ENCODE measurements at regions not wholly inside any gene's neighbourhood (a gene's known extent, or its start where the extent isn't known, plus 50 kb on each side); places are given as distances from the start of the nearest gene placed in this dataset.

GRCh38 chr11:33457948-33458347 is 200.8 kb downstream of the HIPK3 start:
- no peak for DNase-seq
- H3K27ac ChIP-seq: no peak overlapping the region
- H3K4me1 ChIP-seq: no peaks in the 10 kb centered on the region
- intact Hi-C loops (cut with DNase I): no loop called here
- ATAC-seq: no peak
- 95 to 98% (median 95%) methylated on average over 5 of the region's 5 CpGs for WGBS, 3 donors
- H3K27me3 ChIP-seq (ENCODE audit: insufficient read depth in 3 of 3, low read length in 2 of 3): no peaks in the 10 kb centered on the region
- H3K36me3 ChIP-seq (ENCODE audit: insufficient read depth in 1 of 2, low read depth in 1 of 2): no peaks in the 10 kb centered on the region
- H3K4me3 ChIP-seq: no peak overlapping the region
- H3K9me3 ChIP-seq: no peaks in the 10 kb centered on the region
- TF ChIP-seq, protein P1, sequence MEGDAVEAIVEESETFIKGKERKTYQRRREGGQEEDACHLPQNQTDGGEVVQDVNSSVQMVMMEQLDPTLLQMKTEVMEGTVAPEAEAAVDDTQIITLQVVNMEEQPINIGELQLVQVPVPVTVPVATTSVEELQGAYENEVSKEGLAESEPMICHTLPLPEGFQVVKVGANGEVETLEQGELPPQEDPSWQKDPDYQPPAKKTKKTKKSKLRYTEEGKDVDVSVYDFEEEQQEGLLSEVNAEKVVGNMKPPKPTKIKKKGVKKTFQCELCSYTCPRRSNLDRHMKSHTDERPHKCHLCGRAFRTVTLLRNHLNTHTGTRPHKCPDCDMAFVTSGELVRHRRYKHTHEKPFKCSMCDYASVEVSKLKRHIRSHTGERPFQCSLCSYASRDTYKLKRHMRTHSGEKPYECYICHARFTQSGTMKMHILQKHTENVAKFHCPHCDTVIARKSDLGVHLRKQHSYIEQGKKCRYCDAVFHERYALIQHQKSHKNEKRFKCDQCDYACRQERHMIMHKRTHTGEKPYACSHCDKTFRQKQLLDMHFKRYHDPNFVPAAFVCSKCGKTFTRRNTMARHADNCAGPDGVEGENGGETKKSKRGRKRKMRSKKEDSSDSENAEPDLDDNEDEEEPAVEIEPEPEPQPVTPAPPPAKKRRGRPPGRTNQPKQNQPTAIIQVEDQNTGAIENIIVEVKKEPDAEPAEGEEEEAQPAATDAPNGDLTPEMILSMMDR (IDR thresholded peaks at IDR 0.05): no peak

GRCh38 chr11:33455867-33456463 is 198.8 kb downstream of the HIPK3 start:
- TF ChIP-seq, protein P1 (IDR thresholded peaks at IDR 0.05): no peak
- Histone ChIP-seq H3K36me3 (ENCODE audit: insufficient read depth in 1 of 2, low read depth in 1 of 2) (no peaks in the 10 kb centered on the region), H3K4me3 (no peak overlapping the region), H3K9me3 (no peaks in the 10 kb centered on the region), H3K27me3 (ENCODE audit: insufficient read depth in 3 of 3, low read length in 2 of 3) (no peaks in the 10 kb centered on the region), H3K4me1 (no peaks in the 10 kb centered on the region), H3K27ac (no peak overlapping the region)
- intact Hi-C loops (cut with DNase I): no loop called here
- DNase-seq (no peak), ATAC-seq (no peak)
- WGBS, 3 donors: 71 to 78% (median 75%) methylated on average over 4 of the region's 4 CpGs

GRCh38 chr11:33454264-33454663 is 197.1 kb downstream of the HIPK3 start:
- Histone ChIP-seq H3K4me1 (no peaks in the 10 kb centered on the region), H3K36me3 (ENCODE audit: insufficient read depth in 1 of 2, low read depth in 1 of 2) (no peaks in the 10 kb centered on the region), H3K27ac (no peak overlapping the region), H3K4me3 (no peak overlapping the region), H3K9me3 (no peaks in the 10 kb centered on the region), H3K27me3 (ENCODE audit: insufficient read depth in 3 of 3, low read length in 2 of 3) (peaks cover 0 to 6% (median 0%) of the 10 kb centered on the region in 3 donors)
- TF ChIP-seq, protein P1 (IDR thresholded peaks at IDR 0.05): no peak
- WGBS, 3 donors: 50 to 100% (median 94%) methylated on average over 1 of the region's 1 CpG
- intact Hi-C loops (cut with DNase I): no loop called here
- DNase-seq (no peak), ATAC-seq (no peak)

DNA sequence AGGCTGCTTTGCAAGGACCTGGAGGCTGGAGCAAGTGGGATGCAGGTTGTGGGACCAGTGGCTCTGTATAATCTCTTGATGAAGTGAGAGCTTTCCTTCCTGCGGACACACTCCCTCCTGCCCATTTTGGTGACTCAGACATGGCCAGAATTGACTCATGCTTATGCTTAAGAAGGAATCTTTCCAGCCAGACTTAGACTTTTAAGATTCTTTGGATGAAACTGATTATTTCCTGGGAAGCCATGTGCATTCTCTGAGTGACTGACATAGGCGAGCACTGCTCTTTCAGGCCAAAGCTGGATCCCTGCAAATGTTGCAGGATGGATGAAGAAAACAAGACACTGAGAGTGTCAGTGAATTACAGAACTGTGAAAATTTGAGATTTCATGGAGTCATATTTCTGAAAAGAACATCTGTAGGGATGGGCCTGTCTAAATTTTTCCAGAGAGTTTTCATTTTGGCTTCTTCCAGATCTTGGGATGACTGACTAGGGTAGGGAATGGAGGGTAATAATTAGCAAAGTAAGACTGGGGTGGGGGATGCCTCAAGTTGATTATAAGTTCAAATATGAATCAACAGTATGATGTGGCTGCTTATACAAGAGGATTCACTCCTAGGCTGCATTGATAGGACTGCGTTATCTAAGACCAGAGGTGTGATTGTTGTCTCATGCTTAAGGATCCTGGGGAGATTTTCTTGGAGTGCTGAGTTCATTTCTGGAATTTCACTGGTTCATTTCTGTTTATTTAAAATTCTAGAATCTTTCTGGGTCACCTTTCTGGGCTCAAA is 195.8 kb downstream of the HIPK3 start:
- Histone ChIP-seq H3K27me3 (ENCODE audit: insufficient read depth in 3 of 3, low read length in 2 of 3) (peaks cover 0 to 6% (median 0%) of the 10 kb centered on the region in 3 donors), H3K4me3 (no peak overlapping the region), H3K4me1 (no peaks in the 10 kb centered on the region), H3K27ac (no peak overlapping the region), H3K9me3 (no peaks in the 10 kb centered on the region), H3K36me3 (ENCODE audit: insufficient read depth in 1 of 2, low read depth in 1 of 2) (no peaks in the 10 kb centered on the region)
- TF ChIP-seq, protein P1 (IDR thresholded peaks at IDR 0.05): no peak
- WGBS, 3 donors: 56 to 64% (median 60%) methylated on average over 3 of the region's 3 CpGs
- intact Hi-C loops (cut with DNase I): no loop called here
- no peak for ATAC-seq
- no peak for DNase-seq

Measured in psoas muscle (tissue), 7 donors.